ENCODE measurements at regions not wholly inside any gene's neighbourhood (a gene's known extent, or its start where the extent isn't known, plus 50 kb on each side); places are given as distances from the start of the nearest gene placed in this dataset.

DNA sequence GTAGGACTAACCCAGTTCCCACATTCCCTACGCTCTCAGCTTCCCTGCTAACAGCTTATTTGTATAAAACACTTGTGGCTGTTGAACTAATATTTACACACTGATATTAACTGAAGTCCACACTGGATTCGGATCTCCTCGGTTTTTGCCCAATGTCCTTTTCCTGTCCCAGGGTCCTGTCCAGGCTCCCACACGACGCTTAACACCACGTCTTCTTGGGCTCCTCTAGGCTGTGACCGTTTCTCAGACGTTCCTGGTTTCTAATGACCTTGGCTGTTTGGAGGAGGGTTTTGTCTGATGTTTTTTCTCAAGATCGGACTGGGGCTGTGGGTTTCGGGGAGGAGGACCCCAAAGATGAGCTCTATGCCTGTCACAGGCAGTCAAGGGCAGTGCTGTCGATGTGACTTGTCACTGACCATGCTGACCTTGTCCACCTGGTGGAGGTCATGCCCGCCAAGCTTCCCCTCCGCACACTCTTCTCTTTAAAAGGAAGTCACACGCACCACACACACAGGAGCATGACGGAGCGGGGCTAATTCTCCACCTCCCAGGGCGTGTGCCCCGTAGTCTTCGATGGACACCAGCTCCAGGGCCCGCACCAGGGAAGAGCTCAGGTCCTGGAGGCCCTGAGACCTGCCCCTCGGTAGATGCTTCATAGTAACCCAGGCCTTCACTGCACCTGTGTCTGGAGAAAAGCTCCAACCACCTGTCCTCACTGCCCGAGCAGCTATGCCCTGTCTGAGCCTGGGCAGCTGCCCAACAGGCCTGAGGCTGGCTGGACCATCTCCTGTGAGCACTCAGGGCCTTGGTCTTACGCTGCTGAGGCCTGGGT is 72.0 kb downstream of the TTLL2 start (continued):
- TF ChIP-seq, protein P1, sequence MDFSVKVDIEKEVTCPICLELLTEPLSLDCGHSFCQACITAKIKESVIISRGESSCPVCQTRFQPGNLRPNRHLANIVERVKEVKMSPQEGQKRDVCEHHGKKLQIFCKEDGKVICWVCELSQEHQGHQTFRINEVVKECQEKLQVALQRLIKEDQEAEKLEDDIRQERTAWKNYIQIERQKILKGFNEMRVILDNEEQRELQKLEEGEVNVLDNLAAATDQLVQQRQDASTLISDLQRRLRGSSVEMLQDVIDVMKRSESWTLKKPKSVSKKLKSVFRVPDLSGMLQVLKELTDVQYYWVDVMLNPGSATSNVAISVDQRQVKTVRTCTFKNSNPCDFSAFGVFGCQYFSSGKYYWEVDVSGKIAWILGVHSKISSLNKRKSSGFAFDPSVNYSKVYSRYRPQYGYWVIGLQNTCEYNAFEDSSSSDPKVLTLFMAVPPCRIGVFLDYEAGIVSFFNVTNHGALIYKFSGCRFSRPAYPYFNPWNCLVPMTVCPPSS (IDR thresholded peaks at IDR 0.05) = no peak
- TF ChIP-seq RCOR2 (CRISPR knock-in tag; IDR thresholded peaks at IDR 0.05) (peak; percentile 32; the same call in 1 of the 2 replicates), ZNF605 (CRISPR knock-in tag; IDR thresholded peaks at IDR 0.05) (no peak), ZNF205 (CRISPR knock-in tag; IDR thresholded peaks at IDR 0.05) (no peak), SIN3B (IDR thresholded peaks at IDR 0.05; ENCODE audit: low read length) (no peak), HCFC1 (IDR thresholded peaks at IDR 0.05; ENCODE audit: low read depth, low read length) (no peak), ZNF136 (CRISPR knock-in tag; IDR thresholded peaks at IDR 0.05; ENCODE audit: low read depth) (no peak), NCOA2 (CRISPR knock-in tag; IDR thresholded peaks at IDR 0.05) (peak; percentile 72), MEIS2 (CRISPR knock-in tag; IDR thresholded peaks at IDR 0.05) (0 out of 2 replicates have a peak, but pooled peaks have one; percentile 20), TRIM24 (CRISPR knock-in tag; IDR thresholded peaks at IDR 0.05) (no peak), KLF11 (CRISPR knock-in tag; IDR thresholded peaks at IDR 0.05) (0 out of 2 replicates have a peak, but pooled peaks have one; percentile 43), GFI1 (CRISPR knock-in tag; IDR thresholded peaks at IDR 0.05; ENCODE audit: borderline replicate concordance) (peak; percentile 89), RARG (CRISPR knock-in tag; IDR thresholded peaks at IDR 0.05; ENCODE audit: low read depth) (no peak), ZNF20 (CRISPR knock-in tag; IDR thresholded peaks at IDR 0.05) (0 out of 2 replicates have a peak, but pooled peaks have one; percentile 38), ZNF670 (CRISPR knock-in tag; IDR thresholded peaks at IDR 0.05; ENCODE audit: borderline replicate concordance) (no peak; the same call in 1 of the 2 replicates), ZSCAN25 (CRISPR knock-in tag; IDR thresholded peaks at IDR 0.05) (no peak), KDM5A (IDR thresholded peaks at IDR 0.05; ENCODE audit: borderline replicate concordance, low read length) (no peak), ZNF879 (CRISPR knock-in tag; IDR thresholded peaks at IDR 0.05) (no peak), JDP2 (CRISPR knock-in tag; IDR thresholded peaks at IDR 0.05; ENCODE audit: borderline replicate concordance) (no peak), ELF4 (CRISPR knock-in tag; IDR thresholded peaks at IDR 0.05; ENCODE audit: borderline replicate concordance) (no peak)
- TF ChIP-seq, protein P2, sequence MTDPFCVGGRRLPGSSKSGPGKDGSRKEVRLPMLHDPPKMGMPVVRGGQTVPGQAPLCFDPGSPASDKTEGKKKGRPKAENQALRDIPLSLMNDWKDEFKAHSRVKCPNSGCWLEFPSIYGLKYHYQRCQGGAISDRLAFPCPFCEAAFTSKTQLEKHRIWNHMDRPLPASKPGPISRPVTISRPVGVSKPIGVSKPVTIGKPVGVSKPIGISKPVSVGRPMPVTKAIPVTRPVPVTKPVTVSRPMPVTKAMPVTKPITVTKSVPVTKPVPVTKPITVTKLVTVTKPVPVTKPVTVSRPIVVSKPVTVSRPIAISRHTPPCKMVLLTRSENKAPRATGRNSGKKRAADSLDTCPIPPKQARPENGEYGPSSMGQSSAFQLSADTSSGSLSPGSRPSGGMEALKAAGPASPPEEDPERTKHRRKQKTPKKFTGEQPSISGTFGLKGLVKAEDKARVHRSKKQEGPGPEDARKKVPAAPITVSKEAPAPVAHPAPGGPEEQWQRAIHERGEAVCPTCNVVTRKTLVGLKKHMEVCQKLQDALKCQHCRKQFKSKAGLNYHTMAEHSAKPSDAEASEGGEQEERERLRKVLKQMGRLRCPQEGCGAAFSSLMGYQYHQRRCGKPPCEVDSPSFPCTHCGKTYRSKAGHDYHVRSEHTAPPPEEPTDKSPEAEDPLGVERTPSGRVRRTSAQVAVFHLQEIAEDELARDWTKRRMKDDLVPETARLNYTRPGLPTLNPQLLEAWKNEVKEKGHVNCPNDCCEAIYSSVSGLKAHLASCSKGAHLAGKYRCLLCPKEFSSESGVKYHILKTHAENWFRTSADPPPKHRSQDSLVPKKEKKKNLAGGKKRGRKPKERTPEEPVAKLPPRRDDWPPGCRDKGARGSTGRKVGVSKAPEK (CRISPR knock-in tag; IDR thresholded peaks at IDR 0.05; ENCODE audit: borderline replicate concordance) = no peak
- TF ChIP-seq, protein P3, sequence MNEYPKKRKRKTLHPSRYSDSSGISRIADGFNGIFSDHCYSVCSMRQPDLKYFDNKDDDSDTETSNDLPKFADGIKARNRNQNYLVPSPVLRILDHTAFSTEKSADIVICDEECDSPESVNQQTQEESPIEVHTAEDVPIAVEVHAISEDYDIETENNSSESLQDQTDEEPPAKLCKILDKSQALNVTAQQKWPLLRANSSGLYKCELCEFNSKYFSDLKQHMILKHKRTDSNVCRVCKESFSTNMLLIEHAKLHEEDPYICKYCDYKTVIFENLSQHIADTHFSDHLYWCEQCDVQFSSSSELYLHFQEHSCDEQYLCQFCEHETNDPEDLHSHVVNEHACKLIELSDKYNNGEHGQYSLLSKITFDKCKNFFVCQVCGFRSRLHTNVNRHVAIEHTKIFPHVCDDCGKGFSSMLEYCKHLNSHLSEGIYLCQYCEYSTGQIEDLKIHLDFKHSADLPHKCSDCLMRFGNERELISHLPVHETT (CRISPR knock-in tag; conservative IDR thresholded peaks at IDR 0.05) = 0 out of 2 replicates have a peak, but pooled peaks have one; percentile 39
- TF ChIP-seq, protein P4, sequence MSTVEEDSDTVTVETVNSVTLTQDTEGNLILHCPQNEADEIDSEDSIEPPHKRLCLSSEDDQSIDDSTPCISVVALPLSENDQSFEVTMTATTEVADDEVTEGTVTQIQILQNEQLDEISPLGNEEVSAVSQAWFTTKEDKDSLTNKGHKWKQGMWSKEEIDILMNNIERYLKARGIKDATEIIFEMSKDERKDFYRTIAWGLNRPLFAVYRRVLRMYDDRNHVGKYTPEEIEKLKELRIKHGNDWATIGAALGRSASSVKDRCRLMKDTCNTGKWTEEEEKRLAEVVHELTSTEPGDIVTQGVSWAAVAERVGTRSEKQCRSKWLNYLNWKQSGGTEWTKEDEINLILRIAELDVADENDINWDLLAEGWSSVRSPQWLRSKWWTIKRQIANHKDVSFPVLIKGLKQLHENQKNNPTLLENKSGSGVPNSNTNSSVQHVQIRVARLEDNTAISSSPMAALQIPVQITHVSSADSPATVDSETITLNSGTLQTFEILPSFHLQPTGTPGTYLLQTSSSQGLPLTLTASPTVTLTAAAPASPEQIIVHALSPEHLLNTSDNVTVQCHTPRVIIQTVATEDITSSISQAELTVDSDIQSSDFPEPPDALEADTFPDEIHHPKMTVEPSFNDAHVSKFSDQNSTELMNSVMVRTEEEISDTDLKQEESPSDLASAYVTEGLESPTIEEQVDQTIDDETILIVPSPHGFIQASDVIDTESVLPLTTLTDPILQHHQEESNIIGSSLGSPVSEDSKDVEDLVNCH (CRISPR knock-in tag; IDR thresholded peaks at IDR 0.05) = no peak
